WTC11 (cell line): ENCODE measurements at regions not wholly inside any gene's neighbourhood (a gene's known extent, or its start where the extent isn't known, plus 50 kb on each side); places are given as distances from the start of the nearest gene placed in this dataset.
A peak's percentile ranks its signal among the peaks of the same experiment; 100 is the strongest.

ENCODE experiments used
- ATAC-seq: fragments of 200-7000 bp; cut with Tn5 transposase; 2 replicates; pipeline ENCODE4 v1.10.0; 2021; ENCODE audit warnings: mild to moderate bottlenecking, moderate library complexity
- CTCF ChIA-PET: fragments of 300-600 bp; sonication (Branson Sonifier 250); formaldehyde crosslinking; loops from one replicate; lab custom pipeline; 2021; ENCODE audit warnings: antibody characterized with exemption; lab: Charles Lee
- POLR2A ChIA-PET: fragments of 350-600 bp; sonication (Branson Sonifier 250); formaldehyde crosslinking; loops from one replicate; lab custom pipeline; 2021; ENCODE audit warnings: antibody characterized with exemption; lab: Charles Lee
- DNase-seq: peaks from one replicate; pipeline ENCODE4 v3.0.0; 2021; ENCODE audit warnings: low spot score
- H3K27ac Mint-ChIP-seq: 2 replicates; pipeline ENCODE4 v1.8.0; 2021; ENCODE audit warnings: mixed read lengths
- H3K27me3 Mint-ChIP-seq: 2 replicates; pipeline ENCODE4 v1.8.0; 2021; ENCODE audit warnings: low read depth, mild to moderate bottlenecking, moderate library complexity, mixed read lengths
- H3K36me3 Mint-ChIP-seq: 2 replicates; pipeline ENCODE4 v1.8.0; 2021; ENCODE audit warnings: mixed read lengths
- H3K4me1 Mint-ChIP-seq: 2 replicates; pipeline ENCODE4 v1.8.0; 2022; ENCODE audit warnings: mixed read lengths
- H3K4me3 Mint-ChIP-seq: 2 replicates; pipeline ENCODE4 v1.8.0; 2021; ENCODE audit warnings: mild to moderate bottlenecking, moderate library complexity, mixed read lengths
- H3K9me3 Mint-ChIP-seq: 2 replicates; pipeline ENCODE4 v1.8.0; 2021; ENCODE audit warnings: mixed read lengths
- CBFB ChIP-seq: sonication (generic); formaldehyde crosslinking; IDR thresholded peaks from 2 replicates; pipeline ENCODE4 v1.8.1; 2022; ENCODE audit warnings: mild to moderate bottlenecking, low read depth, missing genetic modification reagents
- CTCF ChIP-seq: fragments of 200-600 bp; IDR thresholded peaks from 2 replicates; pipeline ENCODE4 v1.8.0; 2022; ENCODE audit warnings: antibody characterized with exemption
- ETV6 ChIP-seq: sonication (generic); formaldehyde crosslinking; IDR thresholded peaks from 2 replicates; pipeline ENCODE4 v1.8.1; 2022; ENCODE audit warnings: mild to moderate bottlenecking, missing genetic modification reagents
- GABPB1 ChIP-seq: sonication (generic); formaldehyde crosslinking; IDR thresholded peaks from 2 replicates; pipeline ENCODE4 v1.8.1; 2023; ENCODE audit warnings: mild to moderate bottlenecking, missing genetic modification reagents
- HMGA2 ChIP-seq: fragments of 250-450 bp; sonication (Bioruptor Pico); IDR thresholded peaks from 2 replicates; pipeline ENCODE4 v1.4.0; 2021; ENCODE audit warnings: mild to moderate bottlenecking, moderate library complexity
- JUN ChIP-seq: sonication (generic); formaldehyde crosslinking; IDR thresholded peaks from 2 replicates; pipeline ENCODE4 v1.8.0; 2023; ENCODE audit warnings: mild to moderate bottlenecking, missing genetic modification reagents
- NFYB ChIP-seq: sonication (generic); formaldehyde crosslinking; conservative IDR thresholded peaks from 2 replicates; pipeline ENCODE4 v1.8.0; 2022; ENCODE audit warnings: low read depth, missing genetic modification reagents
- NR2C2 ChIP-seq: sonication (generic); formaldehyde crosslinking; IDR thresholded peaks from 2 replicates; pipeline ENCODE4 v1.8.0; 2022; ENCODE audit warnings: mild to moderate bottlenecking, missing genetic modification reagents
- OVOL2 ChIP-seq: fragments of 250-450 bp; sonication (Bioruptor Pico); IDR thresholded peaks from 2 replicates; pipeline ENCODE4 v1.9.0; 2021; ENCODE audit warnings: mild to moderate bottlenecking, borderline replicate concordance
- ZNF317 ChIP-seq: sonication (generic); formaldehyde crosslinking; IDR thresholded peaks from 2 replicates; pipeline ENCODE4 v1.8.1; 2023; ENCODE audit warnings: low read depth, mild to moderate bottlenecking, moderate library complexity, missing genetic modification reagents, borderline replicate concordance
- ZNF396 ChIP-seq: fragments of 250-450 bp; sonication (Bioruptor Pico); IDR thresholded peaks from 2 replicates; pipeline ENCODE4 v1.8.0; 2021; ENCODE audit warnings: mild to moderate bottlenecking, moderate library complexity, borderline replicate concordance
- ZNF423 ChIP-seq: fragments of 250-450 bp; sonication (Bioruptor Pico); IDR thresholded peaks from 2 replicates; pipeline ENCODE4 v2.1.2; 2022; ENCODE audit warnings: mild to moderate bottlenecking, moderate library complexity
- TF ChIP-seq, protein P1 (sequence below): fragments of 250-450 bp; sonication (Bioruptor Pico); IDR thresholded peaks from 2 replicates; pipeline ENCODE4 v1.9.0; 2021; ENCODE audit warnings: mild to moderate bottlenecking, borderline replicate concordance

GRCh38 chr10:28429573-28430216 lies 103.2 kb upstream of the WAC start:
- H3K36me3 Mint-ChIP-seq = peaks cover 3% of the 10 kb centered on the region; the same call in 1 of the 2 replicates
- H3K27me3 Mint-ChIP-seq = no peaks in the 10 kb centered on the region; the same call in 1 of the 2 replicates
- DNase-seq (no peak), ATAC-seq (no peak; the same call in 1 of the 2 replicates)
- peaks cover 10% of the 10 kb centered on the region for H3K4me1 Mint-ChIP-seq
- peaks cover 22% of the 10 kb centered on the region for H3K9me3 Mint-ChIP-seq
- H3K4me3 Mint-ChIP-seq = no peak overlapping the region
- POLR2A ChIA-PET = no interaction called here
- H3K27ac Mint-ChIP-seq = no peak overlapping the region
- no peak for TF ChIP-seq HMGA2 (CRISPR knock-in tag)
- TF ChIP-seq NFYB (CRISPR knock-in tag) = peak; percentile 53
- CTCF ChIA-PET = no interaction called here

DNA sequence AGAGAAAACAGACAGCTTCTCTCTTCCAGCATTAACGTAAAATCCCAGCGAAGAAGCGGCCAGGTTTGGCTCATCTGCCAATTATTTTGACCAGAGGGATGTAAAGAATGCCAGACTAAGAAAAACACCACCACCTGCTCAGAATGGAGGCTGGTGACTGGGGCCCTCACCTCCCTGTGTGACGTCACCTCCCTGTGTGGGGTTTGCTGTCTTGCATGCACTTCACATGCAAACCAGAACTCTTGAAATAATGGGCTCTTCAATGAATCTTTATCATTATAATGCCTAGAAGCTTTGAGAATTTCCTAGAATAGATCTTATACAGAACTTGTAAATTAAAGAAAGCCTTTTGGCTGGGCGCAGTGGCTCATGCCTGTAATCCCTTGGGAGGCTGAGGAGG lies 101.8 kb upstream of the WAC start:
- ChIA-PET POLR2A (no interaction called here), CTCF (interaction anchor here (0.9 to 1.4 kb wide), 3 partner anchors 12 to 233 kb away, joined by 3 read pairs; no protein-coding TSS in a partner anchor)
- peak; percentile 18 for DNase-seq
- H3K4me1 Mint-ChIP-seq = peaks cover 10% of the 10 kb centered on the region
- ATAC-seq = peak; percentile 68
- H3K27me3 Mint-ChIP-seq = no peaks in the 10 kb centered on the region; the same call in 1 of the 2 replicates
- peaks cover 22% of the 10 kb centered on the region for H3K9me3 Mint-ChIP-seq
- no peak overlapping the region for H3K27ac Mint-ChIP-seq
- TF ChIP-seq ZNF317 (CRISPR knock-in tag) (no peak), ETV6 (CRISPR knock-in tag) (no peak), HMGA2 (CRISPR knock-in tag) (no peak), CBFB (CRISPR knock-in tag) (no peak), NR2C2 (CRISPR knock-in tag) (no peak), JUN (CRISPR knock-in tag) (no peak)
- H3K4me3 Mint-ChIP-seq = no peak overlapping the region
- peaks cover 3% of the 10 kb centered on the region; the same call in 1 of the 2 replicates for H3K36me3 Mint-ChIP-seq

DNA sequence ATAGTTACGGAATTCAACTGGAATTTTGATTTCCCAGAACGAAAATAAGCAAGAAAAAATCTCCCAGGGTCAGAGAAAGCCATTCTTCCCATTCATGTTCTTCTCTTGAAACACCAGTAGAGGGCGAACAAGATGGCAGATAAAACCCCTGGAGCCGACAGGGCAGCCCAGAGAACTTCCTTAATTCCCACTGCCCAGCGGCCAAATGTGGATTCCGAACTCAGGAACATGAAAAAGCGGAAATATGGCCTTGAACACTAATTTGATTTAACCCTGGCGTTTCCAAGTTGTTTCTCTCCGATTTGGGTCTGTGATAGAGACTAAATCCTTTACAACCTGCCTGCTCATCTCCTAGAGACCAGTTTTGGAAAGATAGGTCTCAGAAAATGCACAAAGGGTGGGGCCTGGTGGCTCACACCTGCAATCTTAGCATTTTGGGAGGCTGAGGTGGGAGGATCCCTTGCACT lies 100.7 kb upstream of the WAC start:
- POLR2A ChIA-PET = no interaction called here
- peaks cover 22% of the 10 kb centered on the region for H3K9me3 Mint-ChIP-seq
- peaks cover 10% of the 10 kb centered on the region for H3K4me1 Mint-ChIP-seq
- no peaks in the 10 kb centered on the region; the same call in 1 of the 2 replicates for H3K27me3 Mint-ChIP-seq
- TF ChIP-seq OVOL2 (CRISPR knock-in tag) = no peak
- TF ChIP-seq, protein P1, sequence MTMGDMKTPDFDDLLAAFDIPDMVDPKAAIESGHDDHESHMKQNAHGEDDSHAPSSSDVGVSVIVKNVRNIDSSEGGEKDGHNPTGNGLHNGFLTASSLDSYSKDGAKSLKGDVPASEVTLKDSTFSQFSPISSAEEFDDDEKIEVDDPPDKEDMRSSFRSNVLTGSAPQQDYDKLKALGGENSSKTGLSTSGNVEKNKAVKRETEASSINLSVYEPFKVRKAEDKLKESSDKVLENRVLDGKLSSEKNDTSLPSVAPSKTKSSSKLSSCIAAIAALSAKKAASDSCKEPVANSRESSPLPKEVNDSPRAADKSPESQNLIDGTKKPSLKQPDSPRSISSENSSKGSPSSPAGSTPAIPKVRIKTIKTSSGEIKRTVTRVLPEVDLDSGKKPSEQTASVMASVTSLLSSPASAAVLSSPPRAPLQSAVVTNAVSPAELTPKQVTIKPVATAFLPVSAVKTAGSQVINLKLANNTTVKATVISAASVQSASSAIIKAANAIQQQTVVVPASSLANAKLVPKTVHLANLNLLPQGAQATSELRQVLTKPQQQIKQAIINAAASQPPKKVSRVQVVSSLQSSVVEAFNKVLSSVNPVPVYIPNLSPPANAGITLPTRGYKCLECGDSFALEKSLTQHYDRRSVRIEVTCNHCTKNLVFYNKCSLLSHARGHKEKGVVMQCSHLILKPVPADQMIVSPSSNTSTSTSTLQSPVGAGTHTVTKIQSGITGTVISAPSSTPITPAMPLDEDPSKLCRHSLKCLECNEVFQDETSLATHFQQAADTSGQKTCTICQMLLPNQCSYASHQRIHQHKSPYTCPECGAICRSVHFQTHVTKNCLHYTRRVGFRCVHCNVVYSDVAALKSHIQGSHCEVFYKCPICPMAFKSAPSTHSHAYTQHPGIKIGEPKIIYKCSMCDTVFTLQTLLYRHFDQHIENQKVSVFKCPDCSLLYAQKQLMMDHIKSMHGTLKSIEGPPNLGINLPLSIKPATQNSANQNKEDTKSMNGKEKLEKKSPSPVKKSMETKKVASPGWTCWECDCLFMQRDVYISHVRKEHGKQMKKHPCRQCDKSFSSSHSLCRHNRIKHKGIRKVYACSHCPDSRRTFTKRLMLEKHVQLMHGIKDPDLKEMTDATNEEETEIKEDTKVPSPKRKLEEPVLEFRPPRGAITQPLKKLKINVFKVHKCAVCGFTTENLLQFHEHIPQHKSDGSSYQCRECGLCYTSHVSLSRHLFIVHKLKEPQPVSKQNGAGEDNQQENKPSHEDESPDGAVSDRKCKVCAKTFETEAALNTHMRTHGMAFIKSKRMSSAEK = no peak
- TF ChIP-seq CTCF = peak; percentile 48; the same call in 1 of the 2 replicates
- CTCF ChIA-PET = interaction anchor here (0.9 to 1.0 kb wide), 2 partner anchors 11 to 79 kb away, joined by 3 read pairs; no protein-coding TSS in a partner anchor
- DNase-seq (peak; percentile 46), ATAC-seq (peak; percentile 88)
- H3K36me3 Mint-ChIP-seq = peaks cover 3% of the 10 kb centered on the region; the same call in 1 of the 2 replicates
- H3K27ac Mint-ChIP-seq = no peak overlapping the region
- H3K4me3 Mint-ChIP-seq = no peak overlapping the region

DNA sequence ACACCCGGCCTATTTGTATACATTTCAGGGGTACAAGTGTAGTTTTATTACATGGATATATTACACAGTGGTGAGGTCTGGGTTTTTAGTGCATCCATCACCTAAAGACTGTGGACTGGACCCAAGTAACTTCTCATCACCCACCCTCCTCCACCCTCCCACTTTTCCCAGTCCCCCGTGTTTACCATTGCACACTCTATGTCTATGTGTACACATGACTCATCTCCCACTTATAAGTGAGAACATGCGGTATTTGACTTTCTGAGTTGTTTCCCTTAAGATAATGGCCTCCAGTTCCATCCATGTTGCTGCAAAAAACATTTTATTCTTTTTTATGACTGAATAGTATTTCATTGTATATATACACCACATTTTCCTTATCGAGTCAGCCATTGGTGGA lies 98.9 kb upstream of the WAC start:
- no peak overlapping the region for H3K27ac Mint-ChIP-seq
- DNase-seq (no peak), ATAC-seq (no peak)
- ChIA-PET CTCF (interaction anchor here (0.7 kb wide), 1 partner anchor 66 kb away, joined by 3 read pairs; no protein-coding TSS in a partner anchor), POLR2A (no interaction called here)
- H3K36me3 Mint-ChIP-seq = no peaks in the 10 kb centered on the region
- H3K4me3 Mint-ChIP-seq = no peak overlapping the region
- no peaks in the 10 kb centered on the region for H3K27me3 Mint-ChIP-seq
- H3K4me1 Mint-ChIP-seq = peaks cover 10% of the 10 kb centered on the region
- H3K9me3 Mint-ChIP-seq = peaks cover 16% of the 10 kb centered on the region
- no peak for TF ChIP-seq ZNF396 (CRISPR knock-in tag)
- TF ChIP-seq GABPB1 (CRISPR knock-in tag) = no peak
- TF ChIP-seq, protein P1 = no peak
- TF ChIP-seq ZNF423 (CRISPR knock-in tag) = no peak
